ENCODE measurements at regions not wholly inside any gene's neighbourhood (a gene's known extent, or its start where the extent isn't known, plus 50 kb on each side); places are given as distances from the start of the nearest gene placed in this dataset.
"Not testable (repeated sequence)": the region's sequence is repeated elsewhere in the genome, so short reads cannot be mapped to it uniquely, and the experiment has no call there.

DNA sequence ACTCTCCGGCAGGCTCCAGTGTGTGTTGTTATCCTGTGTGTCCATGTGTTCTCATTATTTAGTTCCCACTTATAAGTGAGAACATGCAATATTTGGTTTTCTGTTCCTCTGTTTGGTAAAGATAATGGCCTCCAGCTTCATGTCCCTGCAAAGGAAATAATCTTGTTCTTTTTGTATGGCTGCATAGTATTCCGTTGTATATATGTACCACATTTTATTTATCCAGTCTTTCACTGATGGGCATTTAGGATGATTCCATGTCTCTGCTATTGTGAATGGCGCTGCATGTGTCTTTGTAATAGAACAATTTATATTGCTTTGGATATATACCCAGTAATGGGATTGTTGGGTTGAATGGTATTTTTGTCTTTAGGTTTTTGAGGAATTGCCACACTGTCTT is 807.3 kb upstream of the CA10 start:
- CTCF ChIA-PET, result no interaction called here
- POLR2A ChIA-PET, result no interaction called here

DNA sequence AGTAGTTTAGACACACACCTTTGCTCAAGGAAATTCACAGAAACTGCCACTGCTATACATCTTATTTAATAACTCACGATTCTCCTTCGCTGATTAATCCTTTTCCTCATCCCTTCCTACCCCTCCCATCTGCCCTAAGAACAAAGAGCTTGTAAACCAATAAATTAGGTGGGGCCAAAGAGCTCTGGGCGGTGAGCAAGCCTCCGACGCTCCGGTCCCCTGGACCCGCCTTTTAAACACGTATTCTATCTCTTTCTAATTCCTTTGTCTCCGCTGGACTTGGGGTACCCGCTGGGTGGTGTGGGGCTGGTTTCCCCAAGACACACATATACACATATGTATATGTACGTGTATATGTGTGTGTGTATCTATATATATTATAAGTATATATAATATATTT is 803.2 kb upstream of the CA10 start:
- CTCF ChIA-PET, POLR2A ChIA-PET: not testable (repeated sequence)

DNA sequence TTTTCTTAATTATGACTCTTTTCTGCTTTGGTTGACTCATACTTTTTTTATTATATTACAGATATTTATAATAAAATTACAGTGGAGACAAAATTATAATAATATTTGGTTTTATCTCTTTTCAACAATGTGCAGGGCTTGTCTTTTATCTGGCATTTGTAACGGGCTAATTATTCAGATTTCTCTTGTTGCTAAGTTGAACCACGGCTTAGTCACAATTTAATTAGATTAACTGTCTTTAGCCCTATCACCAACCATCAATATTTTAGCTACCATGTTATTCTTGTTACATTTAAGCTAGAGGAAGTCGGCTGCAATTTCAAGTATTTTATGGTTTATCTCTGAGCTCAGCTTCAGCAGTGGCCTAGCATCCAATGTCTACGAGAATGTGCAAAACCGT is 798.9 kb upstream of the CA10 start:
- ChIA-PET POLR2A (no interaction called here), CTCF (no interaction called here)

DNA sequence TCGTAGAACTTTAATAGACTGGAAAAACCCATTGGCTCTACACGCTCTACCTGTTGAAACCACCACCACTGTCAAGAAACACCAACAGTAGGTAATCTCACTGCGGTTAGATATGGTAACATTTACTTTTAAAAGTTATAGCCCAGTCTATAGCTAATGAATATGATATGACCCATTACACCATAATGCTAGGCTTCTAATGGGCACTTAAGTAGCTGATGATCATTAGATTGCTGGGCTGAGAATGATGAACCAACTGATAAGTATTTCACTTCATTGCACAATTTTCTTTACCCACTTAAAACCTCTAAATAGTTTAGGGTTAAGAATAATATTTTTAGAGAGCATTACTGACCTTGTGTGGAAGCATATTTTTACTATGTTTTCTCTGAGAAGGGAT is 788.9 kb upstream of the CA10 start:
- ChIA-PET POLR2A (no interaction called here), CTCF (no interaction called here)

DNA sequence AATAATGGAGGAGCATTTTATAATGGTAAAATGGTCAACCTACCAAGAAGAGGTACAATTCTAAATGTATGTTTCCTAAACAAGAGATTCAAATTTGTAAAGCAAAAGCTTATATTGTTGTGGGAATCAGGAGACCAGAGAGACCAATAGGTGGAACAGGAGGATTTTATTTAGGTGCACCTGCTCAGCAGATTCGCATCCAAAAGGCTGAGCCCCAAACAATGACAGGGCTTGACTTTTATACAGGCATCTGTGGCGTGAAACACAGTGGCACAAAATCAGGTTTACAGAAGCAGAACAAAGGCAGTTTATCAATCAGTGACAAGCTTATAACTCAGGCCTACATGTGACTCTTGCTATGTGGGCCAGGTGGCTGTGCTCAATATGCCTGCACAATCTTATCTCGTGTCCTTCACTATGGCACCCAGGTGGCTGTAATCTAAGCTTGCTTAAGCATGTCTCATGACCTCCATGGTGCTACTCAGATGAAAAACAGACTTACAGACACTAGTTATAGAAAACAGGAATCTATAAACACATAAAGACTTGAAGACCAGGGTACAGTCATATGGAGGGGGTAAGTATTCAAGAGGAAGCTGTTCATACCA is 780.2 kb upstream of the CA10 start:
- ChIA-PET CTCF (no interaction called here), POLR2A (no interaction called here)

DNA sequence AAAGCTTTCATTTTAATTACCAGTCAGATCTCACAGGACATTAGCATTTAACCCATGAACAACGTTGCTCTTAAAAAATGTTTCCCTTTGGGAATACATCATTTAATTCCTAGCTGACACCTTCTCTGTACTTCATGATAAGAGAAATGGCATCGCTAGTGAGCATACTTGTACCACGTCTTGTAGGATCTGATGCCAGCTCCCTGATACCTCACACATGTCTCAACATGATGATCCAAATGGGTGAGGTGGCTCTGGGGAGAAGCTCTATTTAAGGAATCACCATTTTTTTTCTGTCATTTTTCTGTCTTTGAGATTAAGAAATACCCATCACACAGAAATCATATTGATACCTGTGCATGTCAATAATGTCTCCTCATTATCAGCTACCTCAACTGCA is 772.1 kb upstream of the CA10 start:
- ChIA-PET POLR2A (no interaction called here), CTCF (no interaction called here)

DNA sequence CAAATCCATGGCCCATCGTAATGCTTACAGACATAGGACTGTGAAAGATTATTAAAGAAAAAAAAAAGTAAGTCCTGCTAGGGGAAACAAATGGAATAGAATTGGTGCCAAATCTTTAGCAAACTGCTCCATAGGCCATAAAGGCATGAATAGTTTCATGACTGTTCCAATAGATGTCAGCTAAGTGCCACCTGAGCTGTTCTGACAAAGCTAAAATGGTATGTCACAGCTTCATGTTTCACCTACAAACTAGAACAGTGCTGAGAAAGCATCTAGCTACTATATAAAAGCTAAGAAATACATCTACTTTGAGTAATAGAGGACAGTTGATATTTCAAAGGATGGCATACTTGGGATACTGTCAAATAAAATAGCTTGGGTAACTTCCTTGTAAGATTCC is 771.6 kb upstream of the CA10 start:
- ChIA-PET CTCF (no interaction called here), POLR2A (no interaction called here)

DNA sequence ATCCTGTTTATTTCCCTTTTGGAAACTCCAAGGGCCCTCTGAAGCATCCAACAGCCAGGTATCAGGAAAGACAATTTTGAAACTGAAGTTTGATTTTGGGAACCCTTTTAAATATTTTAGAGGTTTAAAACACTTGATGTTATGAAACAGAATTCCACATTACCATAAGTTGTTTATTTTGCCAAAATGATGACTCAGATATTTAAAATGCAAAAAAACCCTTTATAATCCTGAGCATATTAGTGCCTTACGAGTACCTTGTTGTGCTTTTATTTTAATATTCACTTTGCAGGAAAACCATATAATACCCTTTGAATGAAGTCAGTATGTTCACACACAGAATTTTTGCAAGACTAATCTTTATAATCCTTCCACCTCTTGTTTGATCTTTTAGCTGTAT is 765.1 kb upstream of the CA10 start:
- CTCF ChIA-PET, result no interaction called here
- POLR2A ChIA-PET, result no interaction called here

DNA sequence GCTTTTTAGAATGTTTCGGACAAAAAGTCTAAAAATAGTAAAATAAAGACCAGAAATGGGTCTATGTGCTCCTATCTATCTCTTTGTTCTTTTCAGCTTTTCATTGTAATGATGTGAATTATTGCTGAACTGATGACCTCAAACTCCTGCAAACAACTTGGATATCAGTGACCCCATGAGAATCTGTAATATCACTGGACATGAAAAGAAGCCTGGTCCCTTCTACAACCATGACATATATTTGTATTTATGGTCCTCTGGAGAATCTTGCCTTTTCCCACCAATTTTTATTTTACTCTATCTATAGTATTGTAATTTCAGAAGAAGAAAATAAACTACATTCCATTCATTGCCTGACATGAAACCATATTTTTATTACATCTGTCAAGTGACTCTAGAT is 740.7 kb upstream of the CA10 start:
- ChIA-PET CTCF (no interaction called here), POLR2A (no interaction called here)

DNA sequence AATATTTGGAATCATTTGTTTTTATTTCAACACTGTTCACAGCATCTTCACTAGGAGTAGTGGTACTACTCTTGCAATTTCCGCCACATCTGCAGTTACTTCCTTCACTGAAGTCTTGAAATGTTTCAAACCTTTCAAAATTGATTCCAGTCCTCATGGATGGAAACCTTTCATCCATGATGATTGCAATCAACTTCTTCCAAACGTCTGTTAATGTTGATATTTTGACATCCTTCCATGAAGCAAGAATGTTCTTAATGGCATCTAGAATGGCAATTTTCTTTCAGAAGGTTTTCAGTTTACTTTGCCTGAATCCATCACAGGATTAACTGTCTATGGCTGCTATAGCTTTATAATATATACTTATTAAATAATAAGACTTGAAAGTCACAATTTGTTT is 736.8 kb upstream of the CA10 start:
- POLR2A ChIA-PET, result no interaction called here
- CTCF ChIA-PET, result no interaction called here

DNA sequence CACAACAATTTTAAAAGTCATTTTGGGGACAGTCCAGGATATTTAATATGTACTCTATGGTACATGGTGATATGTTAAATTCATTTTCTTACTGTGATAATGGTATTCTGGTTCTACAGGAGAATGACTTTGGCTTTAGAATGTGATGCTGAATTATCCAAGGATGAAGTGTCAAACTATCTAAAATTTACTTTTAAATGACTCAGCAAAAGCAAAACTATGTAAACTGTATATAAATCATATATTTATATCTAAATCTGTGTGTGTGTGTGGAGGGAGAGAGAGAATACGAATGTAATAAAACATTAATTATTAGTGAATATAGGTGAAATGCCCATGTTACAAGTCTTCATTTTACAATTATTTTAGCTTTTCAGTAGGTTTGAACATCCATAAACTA is 733.8 kb upstream of the CA10 start:
- POLR2A ChIA-PET, result no interaction called here
- CTCF ChIA-PET, result no interaction called here

DNA sequence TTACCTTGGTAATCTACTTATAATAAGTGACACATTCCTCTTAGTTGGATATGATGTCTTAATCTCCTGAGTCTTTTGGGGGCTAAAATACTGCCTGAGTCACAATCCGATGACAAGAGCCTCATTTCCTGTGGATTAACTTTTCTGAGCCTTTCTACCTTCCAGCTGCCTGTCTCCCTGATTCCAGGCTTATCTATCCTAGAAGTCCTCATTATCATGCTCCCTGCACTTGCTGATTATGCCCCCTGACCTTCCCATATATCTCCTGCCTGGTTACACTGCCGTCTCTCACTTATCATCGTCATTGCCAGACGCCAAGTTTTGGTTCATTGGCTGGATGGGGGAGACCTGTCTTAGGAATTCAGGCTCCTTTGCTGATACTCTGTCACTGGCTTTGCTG is 727.4 kb upstream of the CA10 start:
- CTCF ChIA-PET, result no interaction called here
- POLR2A ChIA-PET, result no interaction called here

DNA sequence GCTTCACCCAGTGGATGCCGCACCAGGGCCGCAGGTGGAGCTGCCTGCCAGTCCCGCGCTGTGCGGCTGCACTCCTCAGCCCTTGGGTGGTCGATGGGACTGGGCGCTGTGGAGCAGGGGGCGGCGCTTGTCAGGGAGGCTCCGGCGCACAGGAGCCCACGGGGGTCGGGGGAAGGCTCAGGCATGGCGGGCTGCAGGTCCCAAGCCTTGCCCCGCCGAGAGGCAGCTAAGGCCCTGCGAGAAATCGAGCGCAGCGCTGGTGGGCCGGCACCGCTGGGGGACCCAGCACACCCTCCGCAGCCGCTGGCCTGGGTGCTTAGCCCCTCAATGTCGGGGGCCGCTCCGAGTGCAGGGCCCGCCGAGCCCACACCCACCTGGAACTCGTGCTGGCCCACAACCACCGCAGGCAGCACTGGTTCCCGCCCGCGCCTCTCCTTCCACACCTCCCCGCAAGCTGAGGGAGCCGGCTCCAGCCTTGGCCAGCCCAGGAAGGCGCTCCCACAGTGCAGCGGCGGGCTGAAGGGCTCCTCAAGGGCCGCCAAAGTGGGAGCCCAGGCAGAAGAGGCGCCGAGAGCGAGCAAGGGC is 725.5 kb upstream of the CA10 start:
- CTCF ChIA-PET, POLR2A ChIA-PET: not testable (repeated sequence)

DNA sequence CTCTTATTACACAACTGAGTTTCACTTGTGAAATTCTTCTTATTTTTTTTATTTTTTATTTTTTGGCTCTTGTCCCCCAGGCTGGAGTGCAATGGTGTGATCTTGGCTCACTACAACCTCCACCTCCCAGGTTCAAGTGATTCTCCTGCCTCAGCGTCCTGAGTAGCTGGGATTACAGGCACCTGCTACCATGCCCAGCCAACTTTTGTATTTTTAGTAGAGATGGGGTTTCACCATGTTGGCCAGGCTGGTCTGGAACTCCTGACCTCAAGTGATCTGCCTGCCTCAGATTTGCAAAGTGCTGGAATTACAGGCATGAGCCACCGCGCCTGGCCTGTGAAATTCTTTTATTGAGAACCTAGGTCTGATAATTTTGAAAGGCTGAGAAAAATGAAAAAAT is 688.3 kb upstream of the CA10 start:
- CTCF ChIA-PET, POLR2A ChIA-PET: not testable (repeated sequence)

DNA sequence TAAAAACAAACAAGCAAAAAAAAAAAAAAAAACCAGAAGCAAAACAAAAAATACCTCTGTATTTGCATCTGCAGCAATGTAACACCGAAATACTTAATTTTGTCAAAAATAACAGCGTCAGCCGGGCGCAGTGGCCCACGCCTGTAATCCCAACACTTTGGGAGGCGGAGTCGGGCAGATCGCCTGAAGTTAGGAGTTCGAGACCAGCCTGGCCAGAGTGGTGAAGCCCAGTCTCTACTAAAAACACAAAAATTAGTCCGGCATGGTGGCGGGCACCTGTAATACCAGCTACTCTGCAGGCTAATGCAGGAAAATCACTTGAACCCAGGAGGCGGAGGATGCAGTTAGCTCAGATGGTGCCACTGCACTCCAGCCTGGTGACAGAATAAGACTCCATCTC is 683.5 kb upstream of the CA10 start:
- POLR2A ChIA-PET, result interaction anchor here (0.7 kb wide), 1 partner anchor 237 kb away, joined by 3 read pairs; no protein-coding TSS in a partner anchor

DNA sequence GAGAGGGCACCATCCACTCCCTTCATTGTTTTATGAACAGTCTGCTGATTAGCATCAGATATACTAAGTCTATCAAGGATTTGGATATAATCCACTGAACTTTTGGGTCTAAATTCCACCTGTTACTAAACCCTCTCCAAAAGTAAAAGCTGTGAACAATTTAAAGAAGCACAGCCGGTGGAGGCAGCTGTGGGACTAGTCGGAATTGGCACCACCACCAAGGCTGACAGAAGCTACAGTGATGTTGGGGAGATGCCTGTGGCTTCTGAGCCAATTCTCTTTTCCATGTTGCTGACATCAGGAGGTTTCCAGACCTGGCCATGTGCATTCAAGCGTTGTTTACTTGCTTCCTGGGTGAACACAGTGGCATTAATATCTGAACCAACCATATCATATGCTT is 679.0 kb upstream of the CA10 start:
- CTCF ChIA-PET, result no interaction called here
- POLR2A ChIA-PET, result no interaction called here

More for the DNA sequence above, 683.5 kb upstream of the CA10 start:
- CTCF ChIA-PET, result no interaction called here

DNA sequence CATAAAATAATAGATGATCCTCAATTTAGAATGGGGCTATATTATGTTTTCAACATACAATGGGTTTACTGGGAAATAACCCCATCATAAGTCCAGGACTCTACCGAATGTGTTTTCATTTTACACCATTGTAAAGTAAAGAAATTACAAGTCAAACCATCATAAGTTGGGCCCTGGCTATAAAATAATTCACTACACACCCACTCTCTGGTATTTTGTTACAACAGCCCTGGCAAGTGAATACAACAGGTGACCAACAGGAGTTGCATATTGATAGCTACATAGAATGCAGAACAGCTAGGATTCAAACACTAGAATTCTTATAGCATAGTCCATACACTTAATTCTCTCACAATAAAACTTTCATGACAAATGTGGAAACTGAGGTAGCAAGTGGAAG is 673.0 kb upstream of the CA10 start:
- ChIA-PET POLR2A (no interaction called here), CTCF (no interaction called here)

DNA sequence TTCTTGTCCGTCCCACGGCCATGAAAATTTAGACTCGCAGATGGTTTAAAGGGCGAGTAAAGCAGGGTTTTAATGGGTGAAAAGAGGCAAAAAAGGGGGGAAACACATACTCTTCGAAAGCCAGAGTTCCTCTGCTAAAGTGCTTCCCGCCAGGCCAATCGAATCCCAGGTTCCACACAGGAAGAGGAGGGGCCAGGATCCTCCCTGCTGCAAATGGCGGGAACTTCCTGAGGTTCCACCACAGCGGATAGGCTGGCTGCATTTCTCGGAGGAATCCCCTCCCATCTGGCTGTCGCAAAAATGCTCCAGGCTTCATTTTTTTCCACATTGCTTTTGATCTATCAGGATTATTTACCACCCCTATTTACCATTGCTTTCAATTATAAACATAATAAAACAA is 670.1 kb upstream of the CA10 start:
- POLR2A ChIA-PET, result no interaction called here
- CTCF ChIA-PET, result no interaction called here

DNA sequence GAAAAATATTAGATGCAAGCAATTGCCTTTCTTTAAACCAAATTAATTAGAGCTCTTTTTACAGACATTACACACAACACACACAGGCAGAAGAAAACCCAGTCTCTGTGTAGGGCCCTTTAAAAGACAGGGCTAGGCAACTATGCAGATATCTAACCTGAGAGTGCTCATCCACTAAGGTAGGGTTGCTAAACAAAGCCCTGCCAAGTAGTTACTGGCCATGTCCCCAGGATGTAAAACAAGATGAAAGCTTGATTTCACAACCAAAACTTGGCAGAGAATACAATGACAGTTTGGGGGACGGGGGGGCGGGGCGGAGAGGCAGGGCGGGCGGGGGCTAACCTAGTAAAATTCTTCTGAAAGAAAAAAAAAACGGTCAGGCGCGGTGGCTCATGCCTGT is 669.0 kb upstream of the CA10 start:
- CTCF ChIA-PET, result no interaction called here
- POLR2A ChIA-PET, result no interaction called here

DNA sequence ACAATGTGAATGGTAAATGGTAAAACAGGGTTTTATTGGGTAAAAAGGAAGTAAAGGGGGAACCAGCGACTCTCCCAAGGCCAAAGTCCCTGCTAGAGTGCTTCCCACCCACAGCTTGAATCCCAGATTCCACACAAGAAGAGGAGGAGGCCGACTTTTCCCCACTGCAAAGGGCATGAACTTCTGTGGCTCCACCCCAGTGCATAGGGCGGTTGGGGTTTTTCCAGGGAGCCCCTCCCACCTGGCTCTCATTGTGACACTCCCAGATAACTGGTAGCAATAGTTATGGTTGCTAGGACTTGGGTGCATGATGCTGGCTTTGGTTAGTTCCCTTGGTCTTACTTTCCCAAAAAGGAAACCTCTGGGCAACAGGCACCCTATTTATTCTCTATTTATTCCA is 666.0 kb upstream of the CA10 start:
- CTCF ChIA-PET, result no interaction called here
- POLR2A ChIA-PET, result no interaction called here

DNA sequence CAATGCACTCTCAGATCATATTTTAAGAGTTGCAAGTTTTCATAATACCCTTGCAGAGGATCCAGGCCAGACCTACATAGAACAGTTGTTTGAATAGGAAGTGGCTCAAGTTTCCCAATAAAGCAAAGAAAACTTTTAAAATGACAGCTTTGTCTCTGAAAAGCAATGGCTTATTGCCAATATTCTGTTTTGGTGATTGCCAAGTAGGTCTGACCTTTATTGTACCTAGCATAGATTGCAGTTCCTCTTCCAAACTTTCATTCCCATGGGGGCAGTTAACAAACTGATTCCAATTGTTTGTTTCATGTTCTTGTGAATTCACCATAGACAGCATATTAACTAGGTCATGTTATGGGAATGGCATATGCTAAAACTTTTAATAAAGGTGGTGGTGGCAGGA is 664.6 kb upstream of the CA10 start:
- CTCF ChIA-PET, result no interaction called here
- POLR2A ChIA-PET, result no interaction called here

DNA sequence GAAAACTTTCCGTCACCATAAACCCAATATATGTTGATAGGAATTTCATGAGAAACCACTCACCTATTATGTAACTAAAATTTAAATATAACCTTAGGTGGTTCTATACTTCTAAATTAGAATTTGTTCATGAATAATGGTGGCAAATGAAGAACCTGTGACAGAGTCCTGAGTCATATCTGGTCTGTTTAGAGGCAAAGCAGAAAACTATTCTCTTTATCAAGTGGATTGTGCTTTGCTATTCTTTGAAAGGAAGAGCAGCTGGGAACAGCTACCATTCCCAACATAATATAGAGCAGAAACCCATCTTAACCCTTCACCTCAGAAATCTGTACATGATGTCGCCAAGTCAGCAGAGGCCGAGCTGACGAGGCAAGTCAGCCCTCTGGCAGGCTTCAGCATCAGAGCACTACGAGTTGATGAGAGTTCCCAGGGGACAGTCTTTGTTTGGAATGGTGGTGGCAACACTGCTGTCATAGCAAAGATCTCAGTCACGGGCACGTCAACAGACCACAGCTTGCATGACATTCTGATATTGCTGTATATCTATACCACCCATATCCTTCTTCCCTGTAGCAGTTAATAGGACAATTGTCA is 631.9 kb upstream of the CA10 start:
- POLR2A ChIA-PET, result no interaction called here
- CTCF ChIA-PET, result no interaction called here

DNA sequence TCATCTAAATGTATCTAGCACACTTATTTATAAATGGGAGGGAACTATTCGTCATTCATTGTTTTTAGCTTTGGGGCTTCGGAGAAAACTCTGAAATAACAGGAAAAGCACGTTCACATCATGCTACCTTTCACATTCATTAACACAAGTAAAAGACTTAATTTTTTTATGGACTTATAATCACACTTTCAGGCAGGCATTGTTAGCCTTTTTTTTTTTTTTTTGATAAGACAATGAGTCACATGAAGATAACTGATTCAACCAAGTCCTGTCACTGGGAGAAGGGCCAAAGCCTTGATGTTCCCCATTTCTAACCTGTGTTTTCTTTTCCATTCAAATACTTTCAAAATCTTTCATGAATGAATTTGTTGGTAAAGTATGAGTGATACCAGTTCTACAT is 631.3 kb upstream of the CA10 start:
- CTCF ChIA-PET, result no interaction called here
- POLR2A ChIA-PET, result no interaction called here
